ENCODE measurements at regions not wholly inside any gene's neighbourhood (a gene's known extent, or its start where the extent isn't known, plus 50 kb on each side); places are given as distances from the start of the nearest gene placed in this dataset.
"Not testable (repeated sequence)": the region's sequence is repeated elsewhere in the genome, so short reads cannot be mapped to it uniquely, and the experiment has no call there.

GRCh38 chr21:20207335-20207734 lies 790.9 kb upstream of the NCAM2 start:
- Histone ChIP-seq H3K79me2 (ENCODE audit: insufficient read depth, low read length) (no peaks in the 10 kb centered on the region), H3K36me3 (ENCODE audit: insufficient read depth, low read length) (no peaks in the 10 kb centered on the region), H3K9ac (ENCODE audit: low read depth, low read length) (no peak overlapping the region), H3K27ac (ENCODE audit: low read length) (no peak overlapping the region), H3K9me3 (ENCODE audit: insufficient read depth, low read length, severe bottlenecking) (no peaks in the 10 kb centered on the region), H4K20me1 (ENCODE audit: insufficient read depth, low read length) (no peaks in the 10 kb centered on the region), H3K4me3 (ENCODE audit: low read depth in 1 of 2, low read length in 2 of 2) (no peak overlapping the region), H3K4me1 (ENCODE audit: insufficient read depth, low read length) (no peaks in the 10 kb centered on the region), H2AFZ (ENCODE audit: low read depth, low read length) (no peak overlapping the region), H3K27me3 (ENCODE audit: insufficient read depth, low read length, poor library complexity) (no peaks in the 10 kb centered on the region), H3K4me2 (ENCODE audit: insufficient read depth, low read length) (no peak overlapping the region)
- DNase-seq (no peak), ATAC-seq (ENCODE audit: insufficient read depth, low read depth) (no peak)
- no peak for TF ChIP-seq EZH2 (IDR thresholded peaks at IDR 0.05; ENCODE audit: borderline replicate concordance, low read depth, low read length, severe bottlenecking)
- TF ChIP-seq CTCF (IDR thresholded peaks at IDR 0.05; ENCODE audit: borderline replicate concordance, extremely low read depth, low read length, poor library complexity, severe bottlenecking) = no peak

- DNase-seq = no peak
- H3K9me3 ChIP-seq (ENCODE audit: insufficient read depth, low read length, severe bottlenecking) = no peaks in the 10 kb centered on the region
These were observed 782.2 kb upstream of the NCAM2 start for GRCh38 chr21:20215959-20216358.

GRCh38 chr21:20220586-20220985 lies 777.6 kb upstream of the NCAM2 start:
- no peaks in the 10 kb centered on the region for H3K36me3 ChIP-seq (ENCODE audit: insufficient read depth, low read length)
- ATAC-seq (ENCODE audit: insufficient read depth, low read depth) (no peak), DNase-seq (no peak)
- H3K9me3 ChIP-seq (ENCODE audit: insufficient read depth, low read length, severe bottlenecking) = no peaks in the 10 kb centered on the region
- no peak overlapping the region for H3K9ac ChIP-seq (ENCODE audit: low read depth, low read length)
- TF ChIP-seq CTCF (IDR thresholded peaks at IDR 0.05; ENCODE audit: borderline replicate concordance, extremely low read depth, low read length, poor library complexity, severe bottlenecking) = no peak
- no peak for TF ChIP-seq EZH2 (IDR thresholded peaks at IDR 0.05; ENCODE audit: borderline replicate concordance, low read depth, low read length, severe bottlenecking)
- H3K27ac ChIP-seq (ENCODE audit: low read length) = no peak overlapping the region
- H4K20me1 ChIP-seq (ENCODE audit: insufficient read depth, low read length) = no peaks in the 10 kb centered on the region
- H3K27me3 ChIP-seq (ENCODE audit: insufficient read depth, low read length, poor library complexity) = no peaks in the 10 kb centered on the region
- no peaks in the 10 kb centered on the region for H3K79me2 ChIP-seq (ENCODE audit: insufficient read depth, low read length)
- no peak overlapping the region for H3K4me3 ChIP-seq (ENCODE audit: low read depth in 1 of 2, low read length in 2 of 2)
- no peak overlapping the region for H2AFZ ChIP-seq (ENCODE audit: low read depth, low read length)
- H3K4me2 ChIP-seq (ENCODE audit: insufficient read depth, low read length) = no peak overlapping the region
- no peaks in the 10 kb centered on the region for H3K4me1 ChIP-seq (ENCODE audit: insufficient read depth, low read length)

More at GRCh38 chr21:20215959-20216358, 782.2 kb upstream of the NCAM2 start:
- H3K79me2 ChIP-seq (ENCODE audit: insufficient read depth, low read length) = no peaks in the 10 kb centered on the region
- no peaks in the 10 kb centered on the region for H4K20me1 ChIP-seq (ENCODE audit: insufficient read depth, low read length)
- TF ChIP-seq EZH2 (IDR thresholded peaks at IDR 0.05; ENCODE audit: borderline replicate concordance, low read depth, low read length, severe bottlenecking) = no peak
- no peak for TF ChIP-seq CTCF (IDR thresholded peaks at IDR 0.05; ENCODE audit: borderline replicate concordance, extremely low read depth, low read length, poor library complexity, severe bottlenecking)
- no peak overlapping the region for H3K27ac ChIP-seq (ENCODE audit: low read length)
- no peak overlapping the region for H3K4me2 ChIP-seq (ENCODE audit: insufficient read depth, low read length)
- H3K4me3 ChIP-seq (ENCODE audit: low read depth in 1 of 2, low read length in 2 of 2) = no peak overlapping the region
- H3K36me3 ChIP-seq (ENCODE audit: insufficient read depth, low read length) = no peaks in the 10 kb centered on the region
- no peak for ATAC-seq (ENCODE audit: insufficient read depth, low read depth)
- no peak overlapping the region for H3K9ac ChIP-seq (ENCODE audit: low read depth, low read length)
- no peak overlapping the region for H2AFZ ChIP-seq (ENCODE audit: low read depth, low read length)
- no peaks in the 10 kb centered on the region for H3K27me3 ChIP-seq (ENCODE audit: insufficient read depth, low read length, poor library complexity)
- no peaks in the 10 kb centered on the region for H3K4me1 ChIP-seq (ENCODE audit: insufficient read depth, low read length)

GRCh38 chr21:20221981-20222380 lies 776.2 kb upstream of the NCAM2 start:
- not testable (repeated sequence) for H3K9me3 ChIP-seq (ENCODE audit: insufficient read depth, low read length, severe bottlenecking); DNase-seq; H4K20me1 ChIP-seq (ENCODE audit: insufficient read depth, low read length); H3K36me3 ChIP-seq (ENCODE audit: insufficient read depth, low read length); H2AFZ ChIP-seq (ENCODE audit: low read depth, low read length); H3K27me3 ChIP-seq (ENCODE audit: insufficient read depth, low read length, poor library complexity); H3K27ac ChIP-seq (ENCODE audit: low read length); H3K4me2 ChIP-seq (ENCODE audit: insufficient read depth, low read length); H3K4me3 ChIP-seq (ENCODE audit: low read depth in 1 of 2, low read length in 2 of 2); H3K9ac ChIP-seq (ENCODE audit: low read depth, low read length); H3K79me2 ChIP-seq (ENCODE audit: insufficient read depth, low read length); H3K4me1 ChIP-seq (ENCODE audit: insufficient read depth, low read length); ATAC-seq (ENCODE audit: insufficient read depth, low read depth)

- not testable (repeated sequence) for H4K20me1 ChIP-seq (ENCODE audit: insufficient read depth, low read length); H3K27ac ChIP-seq (ENCODE audit: low read length); H2AFZ ChIP-seq (ENCODE audit: low read depth, low read length); H3K4me1 ChIP-seq (ENCODE audit: insufficient read depth, low read length); H3K4me2 ChIP-seq (ENCODE audit: insufficient read depth, low read length); ATAC-seq (ENCODE audit: insufficient read depth, low read depth); H3K36me3 ChIP-seq (ENCODE audit: insufficient read depth, low read length); H3K27me3 ChIP-seq (ENCODE audit: insufficient read depth, low read length, poor library complexity); H3K9me3 ChIP-seq (ENCODE audit: insufficient read depth, low read length, severe bottlenecking); DNase-seq; H3K4me3 ChIP-seq (ENCODE audit: low read depth in 1 of 2, low read length in 2 of 2); H3K9ac ChIP-seq (ENCODE audit: low read depth, low read length); H3K79me2 ChIP-seq (ENCODE audit: insufficient read depth, low read length)
These were observed 761.6 kb upstream of the NCAM2 start for GRCh38 chr21:20236649-20237048.

All from DND-41 (cell line).